Right lobe of liver (tissue), 4 donors: ENCODE measurements at regions not wholly inside any gene's neighbourhood (a gene's known extent, or its start where the extent isn't known, plus 50 kb on each side); places are given as distances from the start of the nearest gene placed in this dataset.

Source experiments
- CTCF ChIP-seq, 4 donors: fragments of 200-600 bp in 3 of 4; fragments of 450-650 bp in 1 of 4; IDR thresholded peaks; one replicate each; pipeline versions ENCODE4 v1.5.1 to v1.8.0; 2016 to 2022; ENCODE audit warnings: antibody characterized with exemption in 4 of 4, mild to moderate bottlenecking in 2 of 4
- POLR2A ChIP-seq: fragments of 450-650 bp; IDR thresholded peaks from one replicate; pipeline ENCODE4 v1.6.1; 2017; ENCODE audit warnings: antibody characterized with exemption, mild to moderate bottlenecking
- donor health status: DM: no; HTN: no; CAD: no.
- donor health status: DM: no; HTN: no; CAD: no.
- donor health status: DM: no; HTN: yes; CAD: no.

DNA sequence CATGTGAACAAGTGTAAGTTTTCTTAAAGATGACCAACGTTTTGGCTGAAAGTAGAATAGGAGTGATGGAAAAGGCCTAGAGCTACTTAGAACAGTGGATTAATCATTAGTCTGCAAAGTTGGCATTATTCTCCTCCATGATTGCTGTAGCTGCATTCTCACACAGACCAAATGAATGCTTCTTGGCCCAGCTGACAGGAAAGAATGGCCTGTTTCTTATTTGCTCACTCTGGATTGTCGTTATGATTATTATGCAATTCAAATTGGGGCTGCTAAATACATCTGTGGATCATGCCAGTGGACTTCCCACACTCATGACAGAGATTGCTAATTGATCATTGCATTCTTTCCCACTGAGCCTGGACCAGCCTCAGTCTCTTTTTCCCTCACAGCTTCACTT is 285.0 kb downstream of the STIM2 start:
- no peak for TF ChIP-seq CTCF (IDR thresholded peaks at IDR 0.05)
- TF ChIP-seq POLR2A = no peak
